HG03442 (cell line): ENCODE measurements at regions not wholly inside any gene's neighbourhood (a gene's known extent, or its start where the extent isn't known, plus 50 kb on each side); places are given as distances from the start of the nearest gene placed in this dataset.

Experiments
- ATAC-seq: cut with Tn5 transposase; IDR thresholded peaks from one replicate; pipeline ENCODE4 v1.9.1; 2021; ENCODE audit warnings: mild to moderate bottlenecking, moderate library complexity; ENCODE audit not compliant: unreplicated experiment

GRCh38 chr3:113051787-113052186 lies 61.0 kb downstream of the GTPBP8 start:
- ATAC-seq, result no peak

DNA sequence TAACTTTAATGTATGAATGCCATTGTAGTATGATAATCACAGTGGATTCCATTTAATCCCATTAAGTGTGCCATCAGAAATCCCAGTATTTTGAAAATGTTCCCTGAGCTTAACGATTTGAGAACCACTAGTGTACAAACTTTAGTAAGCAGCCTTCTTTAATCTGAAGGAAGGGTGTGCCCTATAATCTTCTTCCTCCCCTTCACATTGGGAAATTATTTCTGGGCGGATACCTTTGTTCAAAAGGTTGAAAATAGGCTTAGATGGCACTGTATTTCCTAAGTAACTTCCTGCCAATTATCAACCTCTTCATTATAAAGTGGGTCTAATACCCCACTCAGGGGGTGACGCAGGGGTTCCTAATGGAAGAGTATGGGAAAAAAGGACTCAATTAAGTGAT lies 62.4 kb downstream of the GTPBP8 start:
- no peak for ATAC-seq

DNA sequence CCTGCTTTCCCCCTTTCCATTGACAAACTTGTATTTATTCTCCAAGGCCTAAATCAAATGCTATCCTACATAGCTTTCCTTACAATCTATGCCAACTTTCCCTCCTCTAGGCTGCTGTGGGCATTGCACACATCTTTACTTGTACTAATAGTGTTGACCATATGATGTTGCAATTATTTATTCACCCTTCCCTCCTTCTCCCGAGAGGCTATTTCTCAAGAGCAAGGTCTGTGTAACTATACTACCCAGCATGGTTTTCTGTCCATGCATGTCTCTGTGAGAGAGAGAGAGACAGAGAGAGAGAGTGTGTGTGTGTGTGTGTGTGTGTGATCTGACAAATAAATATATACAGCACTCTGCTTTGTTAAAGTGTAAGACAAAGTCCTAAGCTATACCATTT lies 63.8 kb downstream of the GTPBP8 start:
- no peak for ATAC-seq

GRCh38 chr3:113055201-113055600 lies 64.4 kb downstream of the GTPBP8 start:
- ATAC-seq, result no peak

DNA sequence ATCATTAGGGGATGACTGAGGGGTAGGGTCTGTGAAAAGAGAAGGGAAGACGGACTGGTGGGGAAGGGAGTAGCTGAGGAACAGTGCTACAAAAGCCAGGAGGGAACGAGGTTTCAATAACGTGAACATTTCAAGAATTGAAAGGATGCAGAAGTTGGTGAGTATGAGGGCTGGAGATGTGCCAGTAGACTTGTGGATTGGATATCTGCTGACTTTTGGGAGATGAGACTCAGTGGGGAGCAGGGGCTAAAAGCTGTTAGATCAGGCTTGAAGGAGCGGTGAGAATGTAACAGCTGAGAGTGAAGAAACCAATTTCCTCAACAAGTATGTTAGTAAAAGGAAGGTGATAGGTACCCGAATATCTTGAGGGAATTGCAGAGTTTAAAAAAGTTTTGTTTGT lies 65.2 kb downstream of the GTPBP8 start:
- ATAC-seq, result no peak

DNA sequence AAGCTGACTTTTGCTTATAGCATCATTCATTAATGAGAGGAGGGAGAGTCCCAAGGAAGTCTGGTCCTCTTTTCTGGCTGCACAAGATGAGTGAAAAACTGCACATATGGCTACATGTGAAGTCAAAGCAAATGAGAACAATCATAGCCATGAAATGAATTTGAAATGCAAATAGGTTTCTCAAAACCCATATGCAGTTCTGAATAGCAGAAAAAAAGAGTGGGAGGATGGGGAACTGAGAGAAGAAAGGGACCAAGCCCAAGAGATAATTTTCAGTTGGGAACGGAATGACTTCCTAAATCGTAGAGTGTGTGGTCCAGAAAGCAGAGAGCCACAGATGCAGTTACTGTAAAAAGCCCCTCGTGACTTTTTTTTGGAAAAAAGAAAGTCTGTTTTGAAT lies 66.3 kb downstream of the GTPBP8 start:
- peak; percentile 82 for ATAC-seq

DNA sequence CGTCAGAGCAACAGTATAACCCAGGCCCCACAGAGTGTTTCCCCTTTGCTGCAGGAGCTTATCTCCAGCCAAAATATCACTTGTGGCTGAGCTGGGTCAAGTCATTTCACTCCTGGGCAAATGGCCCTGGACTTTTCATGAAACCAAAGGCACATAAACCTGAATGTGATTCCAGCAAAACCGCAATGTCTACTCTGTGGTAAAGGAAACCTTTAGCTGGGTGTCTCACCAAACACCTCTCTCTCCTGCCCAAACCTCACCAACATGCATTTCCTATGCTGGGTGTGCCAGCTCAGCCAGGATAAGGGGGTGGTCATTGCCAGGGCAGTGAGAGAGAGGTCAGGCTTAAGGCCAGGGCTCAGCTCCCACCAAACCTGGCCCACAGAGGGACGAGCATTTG lies 67.4 kb downstream of the GTPBP8 start:
- no peak for ATAC-seq

DNA sequence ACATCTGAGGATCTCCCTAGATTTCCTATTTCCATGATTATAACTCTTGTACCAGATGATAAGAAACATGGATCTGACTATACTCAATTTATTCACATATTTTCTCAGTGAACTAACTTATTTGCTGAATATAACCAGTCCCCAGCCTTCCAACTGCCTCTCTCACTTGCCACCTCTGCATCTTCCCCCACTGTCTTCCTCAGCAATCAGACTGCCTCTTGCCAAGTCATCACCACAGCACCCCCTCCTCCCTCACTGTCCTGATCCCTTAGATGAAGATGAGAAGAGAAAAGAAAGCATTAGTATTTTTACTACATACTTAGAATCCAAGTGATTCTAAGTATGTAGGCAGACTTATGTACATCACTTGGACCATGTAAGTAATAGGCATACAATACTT lies 71.9 kb downstream of the GTPBP8 start:
- no peak for ATAC-seq

DNA sequence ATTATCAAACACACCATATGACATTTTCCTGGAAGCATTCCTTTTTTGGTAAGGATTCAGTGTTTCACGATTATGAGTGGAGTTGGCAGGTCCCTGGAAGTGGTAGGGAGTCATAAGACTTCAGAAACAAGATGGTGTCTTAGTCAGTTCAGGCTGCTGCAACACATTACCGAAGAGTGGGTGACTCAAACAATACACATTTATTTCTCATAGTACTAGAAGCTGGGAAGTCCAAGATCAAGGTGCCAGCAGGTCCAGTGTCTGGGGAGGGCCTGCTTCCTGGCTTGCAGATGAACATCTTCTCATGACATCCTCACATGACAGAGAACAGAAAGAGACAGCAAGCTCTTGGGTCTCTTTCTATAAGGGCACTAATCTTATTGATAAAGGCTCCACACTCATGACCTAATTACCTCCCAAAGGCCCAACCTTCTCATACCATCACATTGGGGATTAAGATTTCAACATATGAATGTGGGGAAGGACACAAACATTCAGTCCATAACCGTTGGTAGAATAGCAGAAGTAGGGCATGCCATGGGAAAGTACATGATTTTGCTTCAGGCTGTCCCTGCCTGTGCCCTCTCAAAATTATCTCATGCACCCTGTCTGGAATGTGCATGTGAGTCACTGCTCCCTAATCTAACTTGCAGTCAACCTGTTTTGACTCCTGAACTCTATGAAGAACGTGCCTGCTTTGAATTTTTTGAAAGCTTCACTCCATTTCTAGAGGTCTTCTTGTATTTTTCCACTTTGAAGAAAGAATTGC lies 72.5 kb downstream of the GTPBP8 start:
- no peak for ATAC-seq

DNA sequence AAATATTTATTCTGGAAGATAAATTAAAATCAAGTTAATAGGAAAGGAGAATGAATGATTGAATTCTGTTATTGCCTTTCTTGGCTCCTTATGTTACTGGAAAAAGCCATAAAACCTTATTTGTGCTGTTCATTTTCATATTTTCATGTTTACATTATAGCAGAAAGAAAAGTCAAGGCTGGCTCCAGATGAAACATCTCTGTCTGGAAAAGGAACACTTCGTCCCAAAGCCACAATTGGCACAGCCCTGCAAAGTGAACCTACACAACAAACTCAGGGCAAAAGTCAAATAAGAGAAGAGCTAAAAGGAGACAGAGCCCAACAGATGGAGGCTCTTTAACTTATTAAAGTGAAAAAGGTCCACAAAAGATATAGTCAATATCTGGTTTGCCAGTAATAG lies 73.4 kb downstream of the GTPBP8 start:
- no peak for ATAC-seq

DNA sequence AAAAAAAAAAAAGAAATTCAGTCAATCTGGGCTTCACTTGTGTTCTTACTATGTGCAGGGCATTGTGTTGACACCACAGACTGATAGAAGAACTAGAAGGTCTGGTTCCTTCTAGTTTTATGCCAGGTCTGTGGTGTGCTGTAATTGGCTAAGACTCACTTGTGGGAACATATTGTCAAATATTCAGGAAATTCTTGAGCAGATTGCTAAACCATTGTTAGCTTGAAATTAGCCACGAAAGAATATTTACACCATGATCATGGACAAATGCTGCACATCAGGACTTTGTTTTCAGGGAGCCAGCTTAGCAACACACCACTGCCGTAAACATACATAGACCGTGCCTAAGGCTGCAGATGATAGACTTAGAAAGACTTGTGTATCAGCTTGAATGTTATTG lies 74.6 kb downstream of the GTPBP8 start:
- no peak for ATAC-seq

GRCh38 chr3:113070072-113070640 lies 79.4 kb downstream of the GTPBP8 start:
- no peak for ATAC-seq

DNA sequence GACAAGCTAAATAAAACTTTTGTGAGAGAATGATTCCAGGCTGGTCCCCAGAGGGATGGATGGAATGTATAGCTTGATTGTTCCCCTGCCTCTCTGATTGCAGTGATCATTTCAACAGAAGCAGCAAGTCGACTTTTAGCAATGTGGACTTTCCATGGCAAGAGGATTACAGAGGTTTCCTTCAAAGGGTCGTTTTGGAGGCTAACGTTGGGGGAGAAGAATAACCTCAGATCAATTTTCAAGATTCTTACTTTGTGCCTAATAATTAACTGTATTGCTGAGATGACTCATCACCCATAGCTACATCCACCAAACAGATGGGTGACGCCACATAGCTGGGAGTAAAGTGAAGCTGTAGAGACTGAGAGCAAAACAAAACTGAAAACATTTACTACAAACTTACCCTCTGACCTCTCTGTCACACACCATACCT lies 79.9 kb downstream of the GTPBP8 start:
- ATAC-seq, result peak; percentile 90

DNA sequence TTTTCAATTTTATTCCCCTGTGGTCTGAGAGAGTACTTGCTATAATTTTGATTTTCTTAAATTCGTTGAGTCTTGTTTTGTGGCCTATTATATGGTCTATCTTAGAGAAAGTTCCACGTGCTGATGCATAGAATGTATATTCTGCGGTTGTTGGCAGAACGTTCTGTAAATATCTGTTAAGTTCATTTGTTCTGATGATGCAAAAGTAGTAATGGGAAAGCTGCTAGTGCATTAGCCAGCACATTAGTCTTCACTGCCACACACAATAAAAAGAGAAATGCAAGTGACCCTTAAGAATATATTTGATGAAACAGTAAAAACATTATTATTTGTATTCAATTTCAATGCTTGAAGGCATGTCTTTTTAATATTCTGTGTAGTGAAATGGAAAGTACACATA lies 84.8 kb downstream of the GTPBP8 start:
- no peak for ATAC-seq

GRCh38 chr3:113079218-113079961 lies 88.6 kb downstream of the GTPBP8 start:
- peak; percentile 81 for ATAC-seq

DNA sequence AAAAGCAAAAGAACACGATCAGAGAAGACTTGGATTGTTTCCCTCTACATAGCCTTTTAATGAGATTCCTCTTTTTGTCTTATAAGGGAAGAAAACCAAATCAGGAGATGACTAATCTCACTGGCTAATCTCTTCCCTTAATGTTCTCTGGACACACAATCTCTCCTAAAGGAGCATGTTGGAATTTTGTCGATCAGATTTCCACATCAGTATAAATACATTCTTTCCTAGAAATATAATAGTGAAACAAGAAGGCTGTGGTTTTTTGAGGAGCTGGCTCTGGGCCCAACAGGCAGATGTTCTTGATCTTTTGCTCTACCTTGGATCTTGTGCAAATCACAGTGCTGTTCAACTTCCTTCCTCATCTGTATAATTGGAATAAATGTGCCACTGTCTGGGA lies 94.0 kb downstream of the GTPBP8 start:
- ATAC-seq, result no peak

DNA sequence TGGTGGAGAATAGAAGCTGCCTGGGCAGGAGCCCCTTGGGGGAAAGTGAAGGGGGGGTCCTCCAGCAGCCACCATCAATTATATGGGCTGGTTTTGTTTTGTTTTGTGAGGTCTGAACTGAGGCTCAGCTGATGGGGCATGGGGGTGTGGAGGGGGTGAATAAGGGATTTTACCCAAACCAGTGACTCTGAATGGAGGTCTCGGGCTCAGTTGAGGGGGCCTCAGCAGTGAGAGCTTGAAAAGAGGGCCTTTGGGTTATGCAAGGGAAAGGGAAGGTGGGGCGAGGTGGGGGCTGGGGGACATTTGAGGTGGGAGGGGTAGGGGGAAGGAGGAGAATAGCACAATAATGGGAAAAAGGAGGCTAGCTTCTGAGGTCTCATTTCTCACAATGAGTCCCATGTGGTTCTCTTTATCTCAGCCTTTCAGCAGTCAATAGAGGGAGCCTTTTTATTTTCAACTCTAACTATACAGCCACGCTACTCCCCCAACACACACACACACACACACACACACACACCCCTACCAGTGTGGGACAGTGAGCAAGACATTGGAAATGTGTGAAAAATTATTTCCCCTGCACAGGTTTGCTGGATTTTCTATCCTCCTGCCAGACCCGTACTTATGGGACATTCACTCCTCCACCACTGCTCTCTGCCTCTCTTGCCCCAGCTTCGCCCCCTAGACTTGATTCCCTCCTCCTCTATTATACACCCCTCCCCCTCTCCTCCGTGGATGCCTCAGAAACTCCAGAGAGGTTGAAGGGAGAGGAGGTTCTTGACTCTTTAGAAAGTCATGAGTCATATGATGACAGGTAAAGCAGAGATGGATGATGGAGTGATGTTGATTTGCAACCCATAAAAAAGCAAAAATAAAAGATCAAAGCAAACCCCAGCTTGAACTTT lies 96.0 kb downstream of the GTPBP8 start:
- no peak for ATAC-seq

DNA sequence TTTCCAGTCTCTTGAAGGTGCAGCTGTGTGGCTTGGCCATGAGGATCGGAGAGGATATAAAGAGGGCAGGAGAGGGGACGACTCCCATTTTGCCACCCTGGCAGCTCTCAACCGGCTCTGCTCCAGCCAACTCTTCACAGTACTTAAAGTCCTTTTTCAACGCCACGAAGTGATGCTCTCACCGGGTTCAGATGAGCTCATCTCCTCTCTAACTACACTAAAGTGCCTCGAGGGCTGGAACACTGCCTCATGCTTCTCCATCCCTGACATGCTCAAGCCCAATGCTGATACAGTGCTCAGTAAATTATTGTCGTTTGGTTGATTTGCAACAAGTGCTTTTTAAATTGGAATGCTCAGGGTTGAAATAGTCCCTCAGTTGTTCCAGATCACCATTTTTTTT lies 97.8 kb downstream of the GTPBP8 start:
- no peak for ATAC-seq

DNA sequence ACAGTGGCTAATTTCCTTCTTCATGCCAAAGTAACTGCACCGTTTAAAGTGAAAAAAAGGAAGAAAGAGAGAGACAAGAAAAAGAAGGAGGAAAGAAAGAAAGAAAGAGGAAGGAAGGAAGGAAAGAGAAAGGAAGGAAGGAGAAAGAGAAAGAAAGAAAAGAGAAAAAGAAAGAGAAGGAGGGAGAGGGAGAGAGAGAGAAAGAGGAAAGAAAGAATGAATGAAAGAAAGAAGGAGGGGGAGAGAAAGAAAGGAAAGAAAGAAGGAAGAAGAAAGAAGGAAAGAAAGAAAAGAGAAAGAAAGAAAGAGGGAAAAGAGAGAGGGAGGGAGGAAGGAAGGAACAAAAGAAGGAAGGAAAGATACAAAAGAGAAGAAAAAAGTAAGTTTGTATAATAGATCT lies 100.6 kb downstream of the GTPBP8 start:
- ATAC-seq, result no peak

DNA sequence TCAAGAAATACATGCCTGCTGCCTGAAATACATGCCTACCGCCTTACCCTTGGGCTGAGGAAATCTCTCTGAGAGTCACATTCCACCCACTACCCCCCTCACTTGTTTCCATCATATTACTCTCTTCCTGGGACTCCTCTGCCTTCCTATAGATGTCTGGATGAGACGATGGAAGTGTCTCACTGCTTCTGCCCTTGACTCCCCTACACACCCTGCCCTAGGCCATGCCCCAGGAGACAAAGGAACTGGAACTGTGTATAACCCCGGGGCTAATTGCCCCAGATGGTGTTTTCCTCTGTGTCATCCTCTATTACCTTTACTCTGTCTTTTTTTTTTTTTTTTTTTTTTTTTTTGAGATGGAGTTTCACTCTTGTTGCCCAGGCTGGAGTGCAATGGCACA lies 102.0 kb downstream of the GTPBP8 start:
- no peak for ATAC-seq
